Keratinocyte (primary cell): ENCODE measurements at regions not wholly inside any gene's neighbourhood (a gene's known extent, or its start where the extent isn't known, plus 50 kb on each side); places are given as distances from the start of the nearest gene placed in this dataset.

Experiments used
- EZH2 ChIP-seq: IDR thresholded peaks from one replicate; pipeline ENCODE4 v1.6.1; 2012; ENCODE audit warnings: inconsistent platforms, mild to moderate bottlenecking, low read length, moderate library complexity
- TF ChIP-seq, protein P1 (sequence below), 3 experiments: IDR thresholded peaks in 1 of 3; conservative IDR thresholded peaks in 1 of 3; optimal IDR thresholded peaks in 1 of 3; 2 replicates in 2 of 3; 3 replicates in 1 of 3; pipeline versions ENCODE3 to v1.5.1; 2011; ENCODE audit warnings: low read length in 3 of 3, mild to moderate bottlenecking in 3 of 3, moderate library complexity in 2 of 3, control low read depth in 1 of 3, inconsistent platforms in 1 of 3; ENCODE audit not compliant: insufficient read depth in 2 of 3; ENCODE audit errors: extremely low read depth in 1 of 3

DNA sequence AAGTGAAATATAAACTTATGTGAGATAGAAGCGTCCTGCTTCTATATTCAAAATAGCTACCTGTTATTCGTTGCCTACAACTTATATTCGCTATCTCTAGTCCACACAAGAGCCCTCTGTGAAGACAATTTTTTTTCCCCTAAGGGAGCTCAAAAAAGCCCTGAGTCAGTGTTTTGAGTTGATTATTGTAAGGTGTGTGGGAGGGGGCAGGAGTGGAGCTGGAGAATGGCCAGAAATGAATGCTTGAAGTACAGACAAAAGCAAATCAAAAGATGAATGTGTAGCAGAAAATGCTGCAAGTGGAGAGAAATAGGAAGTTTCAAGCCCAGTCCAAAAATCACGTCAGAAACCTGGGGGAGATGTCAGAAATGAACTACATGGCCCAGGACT lies 655.0 kb upstream of the LCORL start:
- TF ChIP-seq, protein P1, sequence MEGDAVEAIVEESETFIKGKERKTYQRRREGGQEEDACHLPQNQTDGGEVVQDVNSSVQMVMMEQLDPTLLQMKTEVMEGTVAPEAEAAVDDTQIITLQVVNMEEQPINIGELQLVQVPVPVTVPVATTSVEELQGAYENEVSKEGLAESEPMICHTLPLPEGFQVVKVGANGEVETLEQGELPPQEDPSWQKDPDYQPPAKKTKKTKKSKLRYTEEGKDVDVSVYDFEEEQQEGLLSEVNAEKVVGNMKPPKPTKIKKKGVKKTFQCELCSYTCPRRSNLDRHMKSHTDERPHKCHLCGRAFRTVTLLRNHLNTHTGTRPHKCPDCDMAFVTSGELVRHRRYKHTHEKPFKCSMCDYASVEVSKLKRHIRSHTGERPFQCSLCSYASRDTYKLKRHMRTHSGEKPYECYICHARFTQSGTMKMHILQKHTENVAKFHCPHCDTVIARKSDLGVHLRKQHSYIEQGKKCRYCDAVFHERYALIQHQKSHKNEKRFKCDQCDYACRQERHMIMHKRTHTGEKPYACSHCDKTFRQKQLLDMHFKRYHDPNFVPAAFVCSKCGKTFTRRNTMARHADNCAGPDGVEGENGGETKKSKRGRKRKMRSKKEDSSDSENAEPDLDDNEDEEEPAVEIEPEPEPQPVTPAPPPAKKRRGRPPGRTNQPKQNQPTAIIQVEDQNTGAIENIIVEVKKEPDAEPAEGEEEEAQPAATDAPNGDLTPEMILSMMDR (optimal IDR thresholded peaks at IDR 0.05 in 1 of 3, IDR thresholded peaks at IDR 0.05 in 1 of 3, conservative IDR thresholded peaks at IDR 0.05 in 1 of 3; ENCODE audit: extremely low read depth in 1 of 3, insufficient read depth in 2 of 3, low read length in 3 of 3) = no peak
- TF ChIP-seq EZH2 = no peak
